ENCODE measurements at regions not wholly inside any gene's neighbourhood (a gene's known extent, or its start where the extent isn't known, plus 50 kb on each side); places are given as distances from the start of the nearest gene placed in this dataset.

DNA sequence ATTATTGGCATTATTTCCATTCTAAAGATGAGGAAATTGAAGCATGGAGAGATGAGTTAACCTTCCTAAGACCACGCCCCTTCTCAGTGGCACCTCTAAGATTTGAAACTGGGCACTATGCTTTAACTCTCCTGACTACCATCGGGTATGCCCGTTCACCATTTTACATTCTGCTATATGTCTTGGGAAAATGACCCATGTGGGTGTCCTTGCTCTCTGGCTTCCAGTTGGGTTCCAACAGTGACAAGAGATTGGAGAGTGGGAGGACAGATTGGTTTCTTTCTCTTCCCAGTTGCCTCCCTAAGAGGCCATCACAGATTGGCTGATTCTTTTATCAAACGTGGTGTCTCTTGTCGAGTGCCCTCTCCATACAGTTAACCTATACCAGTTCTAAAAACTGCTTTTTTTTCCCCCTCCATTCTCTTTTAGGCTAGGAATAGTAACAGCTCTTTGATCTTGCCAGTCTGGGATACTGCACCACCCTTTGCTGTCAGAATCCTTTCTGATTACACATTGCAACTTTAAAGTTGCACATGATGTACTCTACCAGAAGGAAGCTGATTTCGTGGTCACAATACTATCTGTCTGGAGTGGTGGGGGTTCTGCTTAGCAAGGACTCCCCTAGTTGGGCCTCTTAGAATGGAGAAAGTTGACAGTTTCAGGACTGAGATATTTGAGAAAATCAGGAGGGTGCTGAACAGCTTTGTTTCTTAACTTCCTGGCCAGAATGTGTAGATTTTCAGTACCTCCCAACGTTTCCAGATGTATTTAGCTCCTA is 88.0 kb upstream of the ELOVL5 start:
- SMC1A ChIA-PET (ENCODE audit: uncharacterized antibody, unreplicated experiment) = interaction anchor here (0.7 to 13.0 kb wide), 43 partner anchors 9 to 265 kb away, joined by 3 to 229 read pairs (median 5); partner anchors contain the start of gene ELOVL5

More for the DNA sequence above, 88.0 kb upstream of the ELOVL5 start:
- H3K27ac ChIP-seq (ENCODE audit: control insufficient read depth, insufficient read depth) = no peak overlapping the region
- H3K4me1 ChIP-seq (ENCODE audit: control insufficient read depth, insufficient read depth, low read length) = peaks cover 4% of the 10 kb centered on the region; the same call in 1 of the 2 replicates
- DNase-seq (ENCODE audit: low read depth, low spot score) (no peak), ATAC-seq (peak; percentile 20), FAIRE-seq (no peak)
- H3K4me3 ChIP-seq = no peak overlapping the region
- ChIA-PET RAD21 (ENCODE audit: unreplicated experiment) (interaction anchor here (0.7 to 9.5 kb wide), 29 partner anchors 10 to 283 kb away, joined by 3 to 125 read pairs (median 5); partner anchors contain the start of gene ELOVL5), CTCF (interaction anchor here (0.6 to 13.1 kb wide), 39 partner anchors 9 to 291 kb away, joined by 3 to 225 read pairs (median 4); no protein-coding TSS in a partner anchor), POLR2A (interaction anchor here (0.5 to 2.2 kb wide), 7 partner anchors 9 to 96 kb away, joined by 3 to 6 read pairs (median 3); no protein-coding TSS in a partner anchor)
- in situ Hi-C loops (cut with MboI) (no loop called here), intact Hi-C loops (cut with micrococcal nuclease; ENCODE audit: unreplicated experiment) (loop anchor here (1.0 to 5.0 kb wide), 8 partner anchors 26 to 439 kb away; partner anchors contain the start of gene GSTA4)
- H3K36me3 ChIP-seq (ENCODE audit: control insufficient read depth in 2 of 2, insufficient read depth in 2 of 2, low read length in 1 of 2) = no peaks in the 10 kb centered on the region
- no peaks in the 10 kb centered on the region for H3K9me3 ChIP-seq (replicated peaks; ENCODE audit: control insufficient read depth, insufficient read depth, low read length)
- H2AFZ ChIP-seq (ENCODE audit: control insufficient read depth, low read depth, low read length) = no peak overlapping the region
- no peak overlapping the region for H3K9ac ChIP-seq (ENCODE audit: control insufficient read depth, insufficient read depth, low read length)
- no TSS peak for BruUV-seq (replicated peaks)
- 0 out of 4 replicates have a peak, but pooled peaks cover 0 to under 1% of the 10 kb centered on the region in 2 experiments for H3K27me3 ChIP-seq (replicated peaks in 1 of 2; ENCODE audit: control insufficient read depth in 2 of 2, insufficient read depth in 2 of 2, low read length in 1 of 2)
- no peaks in the 10 kb centered on the region for H4K20me1 ChIP-seq (ENCODE audit: control insufficient read depth, insufficient read depth)
- TF ChIP-seq CBFB (IDR thresholded peaks at IDR 0.05; ENCODE audit: low read depth) = no peak
- no peak for TF ChIP-seq POU2F2 (IDR thresholded peaks at IDR 0.05; ENCODE audit: borderline replicate concordance, low read depth, low read length)
- TF ChIP-seq REST (IDR thresholded peaks at IDR 0.05; ENCODE audit: low read depth, low read length) = no peak
- TF ChIP-seq PKNOX1 (IDR thresholded peaks at IDR 0.05) = no peak
- no peak for TF ChIP-seq CHD4 (IDR thresholded peaks at IDR 0.05)
- no peak for TF ChIP-seq NRF1 (conservative IDR thresholded peaks at IDR 0.05; ENCODE audit: low read depth, low read length)
- TF ChIP-seq, protein P1, sequence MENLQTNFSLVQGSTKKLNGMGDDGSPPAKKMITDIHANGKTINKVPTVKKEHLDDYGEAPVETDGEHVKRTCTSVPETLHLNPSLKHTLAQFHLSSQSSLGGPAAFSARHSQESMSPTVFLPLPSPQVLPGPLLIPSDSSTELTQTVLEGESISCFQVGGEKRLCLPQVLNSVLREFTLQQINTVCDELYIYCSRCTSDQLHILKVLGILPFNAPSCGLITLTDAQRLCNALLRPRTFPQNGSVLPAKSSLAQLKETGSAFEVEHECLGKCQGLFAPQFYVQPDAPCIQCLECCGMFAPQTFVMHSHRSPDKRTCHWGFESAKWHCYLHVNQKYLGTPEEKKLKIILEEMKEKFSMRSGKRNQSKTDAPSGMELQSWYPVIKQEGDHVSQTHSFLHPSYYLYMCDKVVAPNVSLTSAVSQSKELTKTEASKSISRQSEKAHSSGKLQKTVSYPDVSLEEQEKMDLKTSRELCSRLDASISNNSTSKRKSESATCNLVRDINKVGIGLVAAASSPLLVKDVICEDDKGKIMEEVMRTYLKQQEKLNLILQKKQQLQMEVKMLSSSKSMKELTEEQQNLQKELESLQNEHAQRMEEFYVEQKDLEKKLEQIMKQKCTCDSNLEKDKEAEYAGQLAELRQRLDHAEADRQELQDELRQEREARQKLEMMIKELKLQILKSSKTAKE (IDR thresholded peaks at IDR 0.05; ENCODE audit: low read depth, poor library complexity, severe bottlenecking) = no peak
- TF ChIP-seq, protein P2, sequence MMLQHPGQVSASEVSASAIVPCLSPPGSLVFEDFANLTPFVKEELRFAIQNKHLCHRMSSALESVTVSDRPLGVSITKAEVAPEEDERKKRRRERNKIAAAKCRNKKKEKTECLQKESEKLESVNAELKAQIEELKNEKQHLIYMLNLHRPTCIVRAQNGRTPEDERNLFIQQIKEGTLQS (IDR thresholded peaks at IDR 0.05; ENCODE audit: borderline replicate concordance, extremely low read depth, low read depth, low read length) = no peak
- TF ChIP-seq POLR2A (IDR thresholded peaks at IDR 0.05; ENCODE audit: low read depth, low read length) = no peak
- TF ChIP-seq STAT3 (IDR thresholded peaks at IDR 0.05; ENCODE audit: low read depth, low read length) = no peak
- TF ChIP-seq GATAD2B (conservative IDR thresholded peaks at IDR 0.05; ENCODE audit: low read depth) = no peak
- no peak for TF ChIP-seq HDGF (IDR thresholded peaks at IDR 0.05)
- TF ChIP-seq LARP7 (IDR thresholded peaks at IDR 0.05) = no peak
- no peak for TF ChIP-seq HCFC1 (IDR thresholded peaks at IDR 0.05; ENCODE audit: low read length)
- no peaks in the 10 kb centered on the region for H3K79me2 ChIP-seq (ENCODE audit: control insufficient read depth, insufficient read depth, low read length)
- 37% methylated on average over 7 of the region's 7 CpGs for WGBS (ENCODE audit: insufficient coverage, insufficient replicate concordance, low lambda C conversion rate, missing lambda C conversion rate)
- no peak overlapping the region for H3K4me2 ChIP-seq (ENCODE audit: control insufficient read depth, insufficient read depth)

Measured in GM12878 (cell line).